H1 (cell line): ENCODE measurements at regions not wholly inside any gene's neighbourhood (a gene's known extent, or its start where the extent isn't known, plus 50 kb on each side); places are given as distances from the start of the nearest gene placed in this dataset.

ENCODE experiments used
- CBX5 ChIP-seq: fragments of 300-800, 300-1000 bp; sonication (generic); IDR thresholded peaks from 2 replicates; pipeline ENCODE4 v1.7.1; 2016; ENCODE audit warnings: antibody characterized with exemption, low read length, low read depth
- SAP30 ChIP-seq: fragments of 300-600 bp; sonication (generic); IDR thresholded peaks from 2 replicates; pipeline ENCODE4 v1.7.1; 2012; ENCODE audit warnings: low read length, moderate library complexity, mild to moderate bottlenecking, inconsistent platforms; ENCODE audit not compliant: insufficient read depth, insufficient replicate concordance

DNA sequence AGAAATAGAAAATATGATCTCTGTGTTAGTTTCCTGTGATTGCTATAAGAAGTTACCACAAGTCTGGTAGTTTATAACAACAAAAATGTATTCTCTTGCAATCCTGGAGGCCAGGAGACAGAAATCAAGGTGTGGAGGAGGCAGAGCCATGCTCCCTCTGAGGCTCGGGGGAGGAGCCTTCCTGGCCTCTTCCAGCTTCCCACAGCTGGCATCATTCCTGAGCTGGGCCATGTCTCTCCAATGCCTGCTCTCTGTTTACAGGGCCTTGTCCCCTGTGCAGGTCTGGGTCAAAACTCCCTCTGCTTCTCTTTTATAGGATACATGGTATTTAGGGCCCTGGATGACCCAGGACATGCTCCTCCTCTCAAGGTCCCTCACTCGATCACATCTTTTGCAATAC lies 81.3 kb upstream of the RET start (continued):
- TF ChIP-seq CBX5: no peak
- TF ChIP-seq SAP30: no peak
